DMS79 (cell line): ENCODE measurements at regions not wholly inside any gene's neighbourhood (a gene's known extent, or its start where the extent isn't known, plus 50 kb on each side); places are given as distances from the start of the nearest gene placed in this dataset.

Experiments
- DNase-seq: peaks from one replicate; lab custom pipeline; 2025; lab: John Stamatoyannopoulos, UW

- no peak for DNase-seq
Measured at GRCh38 chr10:88209231-88209630, 345.8 kb downstream of the PTEN start.

GRCh38 chr10:88209837-88210561 lies 346.6 kb downstream of the PTEN start:
- DNase-seq: no peak

GRCh38 chr10:88211230-88211629 lies 347.8 kb downstream of the PTEN start:
- no peak for DNase-seq

GRCh38 chr10:88212069-88212468 lies 348.6 kb downstream of the PTEN start:
- DNase-seq: no peak

- no peak for DNase-seq
Measured at GRCh38 chr10:88213065-88213605, 349.7 kb downstream of the PTEN start.

- no peak for DNase-seq
Measured at GRCh38 chr10:88216976-88217375, 353.6 kb downstream of the PTEN start.

GRCh38 chr10:88218362-88218761 lies 354.9 kb downstream of the PTEN start:
- no peak for DNase-seq

- no peak for DNase-seq
Measured at GRCh38 chr10:88219753-88220152, 356.3 kb downstream of the PTEN start.

- DNase-seq: peak; percentile 77
Measured at GRCh38 chr10:88221010-88221973, 357.9 kb downstream of the PTEN start.

GRCh38 chr10:88222881-88223280 lies 359.5 kb downstream of the PTEN start:
- no peak for DNase-seq
